ENCODE measurements at regions not wholly inside any gene's neighbourhood (a gene's known extent, or its start where the extent isn't known, plus 50 kb on each side); places are given as distances from the start of the nearest gene placed in this dataset.

- no peak overlapping the region for H3K27ac ChIP-seq (replicated peaks; ENCODE audit: low read length)
- no peaks in the 10 kb centered on the region for H3K79me1 ChIP-seq (ENCODE audit: low read depth, low read length)
- H2AFZ ChIP-seq (ENCODE audit: low read length) = no peak overlapping the region
Observed at GRCh38 chr9:88635151-88635550, 100.2 kb downstream of the NXNL2 start.

DNA sequence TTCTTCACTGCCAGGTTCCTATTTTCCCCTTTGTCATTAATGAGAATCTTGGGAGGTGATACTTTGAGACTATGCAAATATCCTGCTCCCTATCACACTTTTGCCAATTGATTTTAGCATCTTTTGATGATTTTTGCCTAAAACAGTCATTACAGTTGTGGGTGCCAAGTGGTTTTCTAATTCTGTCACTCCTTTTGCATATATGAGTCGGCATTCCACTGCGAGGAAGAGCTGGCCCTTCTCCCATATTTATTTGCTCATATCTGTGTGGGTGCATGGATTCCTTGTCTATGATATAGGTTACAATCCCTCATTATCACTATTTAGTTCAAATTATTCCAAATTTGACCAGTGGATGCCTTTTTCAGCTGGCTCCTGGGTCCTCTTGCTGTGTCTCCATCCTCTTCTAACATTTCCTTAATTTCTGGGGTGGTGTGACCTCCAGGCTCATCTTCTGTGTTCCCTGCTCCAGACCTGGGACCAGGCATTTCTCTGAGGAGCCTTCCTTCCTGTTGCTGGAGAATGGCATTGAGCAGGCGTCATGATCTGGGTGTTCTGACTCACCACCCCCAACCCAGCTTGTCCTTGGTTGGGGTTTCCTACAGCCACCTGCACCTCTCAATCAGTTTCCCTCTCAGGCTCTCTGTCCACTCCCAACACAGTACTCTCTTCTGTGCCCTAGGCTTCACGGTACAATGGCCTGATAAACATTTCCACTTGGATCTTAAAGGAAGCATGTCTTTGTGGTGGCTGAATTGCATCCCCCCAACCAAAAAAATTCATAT, 106.7 kb downstream of the NXNL2 start:
- H2BK15ac ChIP-seq (ENCODE audit: low read length) = no peak overlapping the region
- no peak for DNase-seq (ENCODE audit: low spot score)
- no peak overlapping the region for H2BK120ac ChIP-seq (ENCODE audit: low read depth, low read length)
- H2BK12ac ChIP-seq (ENCODE audit: low read length) = no peak overlapping the region
- no peak overlapping the region for H2AFZ ChIP-seq (ENCODE audit: low read length)
- H3K14ac ChIP-seq (ENCODE audit: low read length) = no peak overlapping the region
- H3K27ac ChIP-seq (replicated peaks; ENCODE audit: low read length) = no peak overlapping the region
- peaks cover 0 to 3% (median 0%) of the 10 kb centered on the region in 3 experiments for H3K27me3 ChIP-seq (ENCODE audit: control insufficient read depth in 3 of 3, insufficient read depth in 3 of 3, low read depth in 1 of 3, low read length in 3 of 3)
- peaks cover 0 to 2% of the 10 kb centered on the region in 2 donors for H3K4me1 ChIP-seq (ENCODE audit: control insufficient read depth in 2 of 2, insufficient read depth in 1 of 2, low read depth in 1 of 2, low read length in 2 of 2)
- no peak overlapping the region for H3K18ac ChIP-seq (ENCODE audit: low read length)
- peak overlapping the region; percentile 17 for H2AK5ac ChIP-seq (ENCODE audit: low read depth, low read length)
- H3K23ac ChIP-seq (ENCODE audit: low read depth, low read length, poor library complexity) = no peak overlapping the region
- no peak overlapping the region for H2BK5ac ChIP-seq (ENCODE audit: low read length)
- H3K9me3 ChIP-seq (replicated peaks in 1 of 2; ENCODE audit: control insufficient read depth in 2 of 2, insufficient read depth in 1 of 2, low read depth in 1 of 2, low read length in 2 of 2) = peaks cover 4 to 6% of the 10 kb centered on the region in 2 donors
- H3K4ac ChIP-seq (ENCODE audit: low read length) = no peak overlapping the region
- no peak overlapping the region for H4K91ac ChIP-seq (ENCODE audit: low read depth, low read length, poor library complexity)
- H3K4me3 ChIP-seq (ENCODE audit: low read length in 2 of 2) = no peak overlapping the region
- H4K8ac ChIP-seq (ENCODE audit: low read depth, low read length) = no peak overlapping the region
- no peak overlapping the region for H3K4me2 ChIP-seq (ENCODE audit: insufficient read depth, low read length, poor library complexity, severe bottlenecking)
- no peak overlapping the region for H3K9ac ChIP-seq (ENCODE audit: low read depth, low read length, poor library complexity)
- H3K36me3 ChIP-seq (replicated peaks in 1 of 2; ENCODE audit: control insufficient read depth in 2 of 2, insufficient read depth in 2 of 2, low read length in 2 of 2) = peaks cover 0 to 2% of the 10 kb centered on the region in 2 donors
- WGBS, 2 donors (ENCODE audit: extremely low coverage in 2 of 2, insufficient read length in 2 of 2, insufficient replicate concordance in 1 of 2) = no CpG with 5 or more reads among the region's 4 CpGs
- no peaks in the 10 kb centered on the region for H3K79me1 ChIP-seq (ENCODE audit: low read depth, low read length)

More at GRCh38 chr9:88635151-88635550, 100.2 kb downstream of the NXNL2 start:
- Histone ChIP-seq H3K4me3 (ENCODE audit: low read length in 2 of 2) (no peak overlapping the region), H3K23ac (ENCODE audit: low read depth, low read length, poor library complexity) (no peak overlapping the region), H3K27me3 (ENCODE audit: control insufficient read depth in 3 of 3, insufficient read depth in 3 of 3, low read depth in 1 of 3, low read length in 3 of 3) (peaks cover 0 to 3% (median 0%) of the 10 kb centered on the region in 3 experiments), H2AK5ac (ENCODE audit: low read depth, low read length) (no peak overlapping the region), H4K8ac (ENCODE audit: low read depth, low read length) (no peak overlapping the region), H3K9ac (ENCODE audit: low read depth, low read length, poor library complexity) (no peak overlapping the region), H3K18ac (ENCODE audit: low read length) (no peak overlapping the region), H2BK15ac (ENCODE audit: low read length) (no peak overlapping the region), H2BK5ac (ENCODE audit: low read length) (no peak overlapping the region), H3K14ac (ENCODE audit: low read length) (no peak overlapping the region), H3K4ac (ENCODE audit: low read length) (no peak overlapping the region), H2BK12ac (ENCODE audit: low read length) (no peak overlapping the region), H4K91ac (ENCODE audit: low read depth, low read length, poor library complexity) (no peak overlapping the region), H2BK120ac (ENCODE audit: low read depth, low read length) (no peak overlapping the region), H3K4me1 (ENCODE audit: control insufficient read depth in 2 of 2, insufficient read depth in 1 of 2, low read depth in 1 of 2, low read length in 2 of 2) (no peaks in the 10 kb centered on the region), H3K4me2 (ENCODE audit: insufficient read depth, low read length, poor library complexity, severe bottlenecking) (no peak overlapping the region), H3K36me3 (replicated peaks in 1 of 2; ENCODE audit: control insufficient read depth in 2 of 2, insufficient read depth in 2 of 2, low read length in 2 of 2) (peaks cover 0 to 2% of the 10 kb centered on the region in 2 donors), H3K9me3 (replicated peaks in 1 of 2; ENCODE audit: control insufficient read depth in 2 of 2, insufficient read depth in 1 of 2, low read depth in 1 of 2, low read length in 2 of 2) (peaks cover 0 to 3% of the 10 kb centered on the region in 2 donors)
- no peak for DNase-seq (ENCODE audit: low spot score)

- H2BK12ac ChIP-seq (ENCODE audit: low read length) = no peak overlapping the region
- H4K8ac ChIP-seq (ENCODE audit: low read depth, low read length) = no peak overlapping the region
- no peak overlapping the region for H3K9ac ChIP-seq (ENCODE audit: low read depth, low read length, poor library complexity)
- H2BK5ac ChIP-seq (ENCODE audit: low read length) = no peak overlapping the region
- H3K4me2 ChIP-seq (ENCODE audit: insufficient read depth, low read length, poor library complexity, severe bottlenecking) = no peak overlapping the region
- no peak overlapping the region for H2AFZ ChIP-seq (ENCODE audit: low read length)
- H3K79me1 ChIP-seq (ENCODE audit: low read depth, low read length) = no peaks in the 10 kb centered on the region
- no peak overlapping the region for H4K91ac ChIP-seq (ENCODE audit: low read depth, low read length, poor library complexity)
- H3K4me1 ChIP-seq (ENCODE audit: control insufficient read depth in 2 of 2, insufficient read depth in 1 of 2, low read depth in 1 of 2, low read length in 2 of 2) = peaks cover 0 to 2% of the 10 kb centered on the region in 2 donors
- H3K18ac ChIP-seq (ENCODE audit: low read length) = no peak overlapping the region
- no peak overlapping the region for H3K23ac ChIP-seq (ENCODE audit: low read depth, low read length, poor library complexity)
- H3K36me3 ChIP-seq (replicated peaks in 1 of 2; ENCODE audit: control insufficient read depth in 2 of 2, insufficient read depth in 2 of 2, low read length in 2 of 2) = peaks cover 0 to 2% of the 10 kb centered on the region in 2 donors
- peaks cover 0 to 3% (median 0%) of the 10 kb centered on the region in 3 experiments for H3K27me3 ChIP-seq (ENCODE audit: control insufficient read depth in 3 of 3, insufficient read depth in 3 of 3, low read depth in 1 of 3, low read length in 3 of 3)
- H3K14ac ChIP-seq (ENCODE audit: low read length) = no peak overlapping the region
- no peak for DNase-seq (ENCODE audit: low spot score)
- H3K27ac ChIP-seq (replicated peaks; ENCODE audit: low read length) = no peak overlapping the region
- H2BK15ac ChIP-seq (ENCODE audit: low read length) = no peak overlapping the region
- H3K9me3 ChIP-seq (replicated peaks in 1 of 2; ENCODE audit: control insufficient read depth in 2 of 2, insufficient read depth in 1 of 2, low read depth in 1 of 2, low read length in 2 of 2) = peaks cover 4 to 6% of the 10 kb centered on the region in 2 donors
- no peak overlapping the region for H3K4ac ChIP-seq (ENCODE audit: low read length)
- no peak overlapping the region for H2AK5ac ChIP-seq (ENCODE audit: low read depth, low read length)
- H2BK120ac ChIP-seq (ENCODE audit: low read depth, low read length) = no peak overlapping the region
- no peak overlapping the region for H3K4me3 ChIP-seq (ENCODE audit: low read length in 2 of 2)
Observed at GRCh38 chr9:88642336-88642735, 107.4 kb downstream of the NXNL2 start.

DNA sequence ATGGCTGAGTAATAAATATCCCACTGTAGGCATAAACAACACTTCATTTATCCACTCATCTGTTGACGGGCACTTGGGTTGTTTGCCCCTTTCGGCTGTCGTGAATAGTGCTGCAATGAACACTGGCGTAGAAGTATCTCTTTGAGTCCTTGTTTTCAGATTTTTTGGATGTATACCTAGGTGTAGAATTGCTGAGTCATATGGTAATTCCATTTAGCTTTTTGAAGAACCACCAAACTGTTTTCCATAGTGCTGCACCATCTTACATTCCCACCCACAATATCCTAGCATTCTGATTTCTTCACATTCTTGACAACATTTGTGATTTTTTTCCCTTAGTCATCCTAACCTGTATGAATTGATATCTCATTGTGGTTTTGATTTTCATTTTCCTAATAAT, 109.0 kb downstream of the NXNL2 start:
- no peak for DNase-seq (ENCODE audit: low spot score)
- no peak overlapping the region for H2BK120ac ChIP-seq (ENCODE audit: low read depth, low read length)
- no peak overlapping the region for H3K18ac ChIP-seq (ENCODE audit: low read length)
- no peak overlapping the region for H3K27ac ChIP-seq (replicated peaks; ENCODE audit: low read length)
- no peak overlapping the region for H2BK5ac ChIP-seq (ENCODE audit: low read length)
- no peak overlapping the region for H3K4ac ChIP-seq (ENCODE audit: low read length)
- H2BK12ac ChIP-seq (ENCODE audit: low read length) = no peak overlapping the region
- peaks cover 3 to 4% of the 10 kb centered on the region in 2 donors for H3K9me3 ChIP-seq (replicated peaks in 1 of 2; ENCODE audit: control insufficient read depth in 2 of 2, insufficient read depth in 1 of 2, low read depth in 1 of 2, low read length in 2 of 2)
- no peak overlapping the region for H3K14ac ChIP-seq (ENCODE audit: low read length)
- no peak overlapping the region for H3K4me2 ChIP-seq (ENCODE audit: insufficient read depth, low read length, poor library complexity, severe bottlenecking)
- no peak overlapping the region for H2BK15ac ChIP-seq (ENCODE audit: low read length)
- peaks cover 0 to 2% of the 10 kb centered on the region in 2 donors for H3K4me1 ChIP-seq (ENCODE audit: control insufficient read depth in 2 of 2, insufficient read depth in 1 of 2, low read depth in 1 of 2, low read length in 2 of 2)
- H3K23ac ChIP-seq (ENCODE audit: low read depth, low read length, poor library complexity) = no peak overlapping the region
- no peak overlapping the region for H2AFZ ChIP-seq (ENCODE audit: low read length)
- no peak overlapping the region for H3K9ac ChIP-seq (ENCODE audit: low read depth, low read length, poor library complexity)
- H3K27me3 ChIP-seq (ENCODE audit: control insufficient read depth in 3 of 3, insufficient read depth in 3 of 3, low read depth in 1 of 3, low read length in 3 of 3) = peaks cover 0 to 3% (median 0%) of the 10 kb centered on the region in 3 experiments
- no peak overlapping the region for H3K4me3 ChIP-seq (ENCODE audit: low read length in 2 of 2)
- H3K36me3 ChIP-seq (replicated peaks in 1 of 2; ENCODE audit: control insufficient read depth in 2 of 2, insufficient read depth in 2 of 2, low read length in 2 of 2) = no peaks in the 10 kb centered on the region
- H4K8ac ChIP-seq (ENCODE audit: low read depth, low read length) = no peak overlapping the region
- H3K79me1 ChIP-seq (ENCODE audit: low read depth, low read length) = no peaks in the 10 kb centered on the region
- no CpG with 5 or more reads among the region's 4 CpGs for WGBS, 2 donors (ENCODE audit: extremely low coverage in 2 of 2, insufficient read length in 2 of 2, insufficient replicate concordance in 1 of 2)
- no peak overlapping the region for H2AK5ac ChIP-seq (ENCODE audit: low read depth, low read length)
- H4K91ac ChIP-seq (ENCODE audit: low read depth, low read length, poor library complexity) = no peak overlapping the region
